ENCODE measurements at regions not wholly inside any gene's neighbourhood (a gene's known extent, or its start where the extent isn't known, plus 50 kb on each side); places are given as distances from the start of the nearest gene placed in this dataset.

GRCh38 chr16:9395958-9396359, 304.5 kb downstream of the HAPSTR1 start:
- no peaks in the 10 kb centered on the region for H3K27me3 ChIP-seq (ENCODE audit: insufficient read depth, low read length)
- H4K20me1 ChIP-seq (ENCODE audit: insufficient read depth, low read length): no peaks in the 10 kb centered on the region
- H3K9ac ChIP-seq (ENCODE audit: low read length): no peak overlapping the region
- H3F3A ChIP-seq (ENCODE audit: insufficient read depth, low read length): no peaks in the 10 kb centered on the region
- no peak overlapping the region for H3K27ac ChIP-seq (ENCODE audit: low read depth, low read length, poor library complexity, severe bottlenecking)
- H3K4me3 ChIP-seq (ENCODE audit: low read depth, low read length, poor library complexity, severe bottlenecking): no peak overlapping the region
- TF ChIP-seq EZH2 (IDR thresholded peaks at IDR 0.05; ENCODE audit: borderline replicate concordance, low read length): no peak
- no peak for TF ChIP-seq CTCF (IDR thresholded peaks at IDR 0.05; ENCODE audit: low read length)
- no peaks in the 10 kb centered on the region for H3K79me2 ChIP-seq (ENCODE audit: insufficient read depth, low read length)
- H3K4me1 ChIP-seq (ENCODE audit: insufficient read depth, low read length, severe bottlenecking): no peaks in the 10 kb centered on the region
- H3K36me3 ChIP-seq (ENCODE audit: insufficient read depth, low read length): no peaks in the 10 kb centered on the region
- no peak overlapping the region for H3K4me2 ChIP-seq (ENCODE audit: low read length)
- no peaks in the 10 kb centered on the region for H3K9me3 ChIP-seq (ENCODE audit: low read length)
- no peaks in the 10 kb centered on the region for H3K9me2 ChIP-seq (ENCODE audit: low read depth, low read length)
- H2AFZ ChIP-seq (ENCODE audit: low read length): no peak overlapping the region

- Histone ChIP-seq H3F3A (ENCODE audit: insufficient read depth, low read length) (no peaks in the 10 kb centered on the region), H3K9me3 (ENCODE audit: low read length) (no peaks in the 10 kb centered on the region), H3K4me3 (ENCODE audit: low read depth, low read length, poor library complexity, severe bottlenecking) (no peak overlapping the region), H3K4me2 (ENCODE audit: low read length) (no peak overlapping the region), H3K36me3 (ENCODE audit: insufficient read depth, low read length) (no peaks in the 10 kb centered on the region), H3K9ac (ENCODE audit: low read length) (no peak overlapping the region), H3K27ac (ENCODE audit: low read depth, low read length, poor library complexity, severe bottlenecking) (no peak overlapping the region), H3K9me2 (ENCODE audit: low read depth, low read length) (no peaks in the 10 kb centered on the region), H2AFZ (ENCODE audit: low read length) (no peak overlapping the region), H3K79me2 (ENCODE audit: insufficient read depth, low read length) (no peaks in the 10 kb centered on the region), H3K27me3 (ENCODE audit: insufficient read depth, low read length) (no peaks in the 10 kb centered on the region), H3K4me1 (ENCODE audit: insufficient read depth, low read length, severe bottlenecking) (no peaks in the 10 kb centered on the region), H4K20me1 (ENCODE audit: insufficient read depth, low read length) (no peaks in the 10 kb centered on the region)
- TF ChIP-seq CTCF (IDR thresholded peaks at IDR 0.05; ENCODE audit: low read length) (no peak), EZH2 (IDR thresholded peaks at IDR 0.05; ENCODE audit: borderline replicate concordance, low read length) (no peak)
Observed at GRCh38 chr16:9399573-9399972, 308.1 kb downstream of the HAPSTR1 start.

- no peaks in the 10 kb centered on the region for H3K36me3 ChIP-seq (ENCODE audit: insufficient read depth, low read length)
- no peaks in the 10 kb centered on the region for H4K20me1 ChIP-seq (ENCODE audit: insufficient read depth, low read length)
- no peaks in the 10 kb centered on the region for H3K9me2 ChIP-seq (ENCODE audit: low read depth, low read length)
- H3K4me3 ChIP-seq (ENCODE audit: low read depth, low read length, poor library complexity, severe bottlenecking): no peak overlapping the region
- no peak overlapping the region for H3K27ac ChIP-seq (ENCODE audit: low read depth, low read length, poor library complexity, severe bottlenecking)
- H3K4me2 ChIP-seq (ENCODE audit: low read length): no peak overlapping the region
- no peaks in the 10 kb centered on the region for H3K9me3 ChIP-seq (ENCODE audit: low read length)
- H3F3A ChIP-seq (ENCODE audit: insufficient read depth, low read length): no peaks in the 10 kb centered on the region
- TF ChIP-seq EZH2 (IDR thresholded peaks at IDR 0.05; ENCODE audit: borderline replicate concordance, low read length) (no peak), CTCF (IDR thresholded peaks at IDR 0.05; ENCODE audit: low read length) (no peak)
- no peaks in the 10 kb centered on the region for H3K79me2 ChIP-seq (ENCODE audit: insufficient read depth, low read length)
- no peaks in the 10 kb centered on the region for H3K4me1 ChIP-seq (ENCODE audit: insufficient read depth, low read length, severe bottlenecking)
- no peak overlapping the region for H2AFZ ChIP-seq (ENCODE audit: low read length)
- H3K9ac ChIP-seq (ENCODE audit: low read length): no peak overlapping the region
- no peaks in the 10 kb centered on the region for H3K27me3 ChIP-seq (ENCODE audit: insufficient read depth, low read length)
Observed at GRCh38 chr16:9401173-9401572, 309.7 kb downstream of the HAPSTR1 start.

All from OCI-LY1 (cell line).